MM.1S (cell line): ENCODE measurements at regions not wholly inside any gene's neighbourhood (a gene's known extent, or its start where the extent isn't known, plus 50 kb on each side); places are given as distances from the start of the nearest gene placed in this dataset.

ENCODE experiments used
- CTCF ChIP-seq: fragments of 300-600 bp; sonication (generic); IDR thresholded peaks from 2 replicates; pipeline ENCODE4 v1.5.1; 2016; ENCODE audit warnings: antibody characterized with exemption, low read length, mixed read lengths
- EZH2 ChIP-seq: fragments of 300-600 bp; sonication (generic); optimal IDR thresholded peaks from 2 replicates; pipeline ENCODE3; 2017; ENCODE audit warnings: low read depth, mild to moderate bottlenecking, antibody characterized with exemption, low read length, mixed read lengths

GRCh38 chr1:94316836-94317789 is 79.7 kb upstream of the ARHGAP29 start:
- TF ChIP-seq EZH2: no peak
- TF ChIP-seq CTCF: no peak
